WTC11 (cell line): ENCODE measurements at regions not wholly inside any gene's neighbourhood (a gene's known extent, or its start where the extent isn't known, plus 50 kb on each side); places are given as distances from the start of the nearest gene placed in this dataset.

ENCODE experiments used
- ATAC-seq: fragments of 200-7000 bp; cut with Tn5 transposase; 2 replicates; pipeline ENCODE4 v1.10.0; 2021; ENCODE audit warnings: mild to moderate bottlenecking, moderate library complexity
- CTCF ChIA-PET: fragments of 300-600 bp; sonication (Branson Sonifier 250); formaldehyde crosslinking; loops from one replicate; lab custom pipeline; 2021; ENCODE audit warnings: antibody characterized with exemption; lab: Charles Lee
- POLR2A ChIA-PET: fragments of 350-600 bp; sonication (Branson Sonifier 250); formaldehyde crosslinking; loops from one replicate; lab custom pipeline; 2021; ENCODE audit warnings: antibody characterized with exemption; lab: Charles Lee
- DNase-seq: peaks from one replicate; pipeline ENCODE4 v3.0.0; 2021; ENCODE audit warnings: low spot score
- H3K27ac Mint-ChIP-seq: 2 replicates; pipeline ENCODE4 v1.8.0; 2021; ENCODE audit warnings: mixed read lengths
- H3K27me3 Mint-ChIP-seq: 2 replicates; pipeline ENCODE4 v1.8.0; 2021; ENCODE audit warnings: low read depth, mild to moderate bottlenecking, moderate library complexity, mixed read lengths
- H3K36me3 Mint-ChIP-seq: 2 replicates; pipeline ENCODE4 v1.8.0; 2021; ENCODE audit warnings: mixed read lengths
- H3K4me1 Mint-ChIP-seq: 2 replicates; pipeline ENCODE4 v1.8.0; 2022; ENCODE audit warnings: mixed read lengths
- H3K4me3 Mint-ChIP-seq: 2 replicates; pipeline ENCODE4 v1.8.0; 2021; ENCODE audit warnings: mild to moderate bottlenecking, moderate library complexity, mixed read lengths
- H3K9me3 Mint-ChIP-seq: 2 replicates; pipeline ENCODE4 v1.8.0; 2021; ENCODE audit warnings: mixed read lengths
- AR ChIP-seq: fragments of 250-450 bp; sonication (Bioruptor Pico); IDR thresholded peaks from 2 replicates; pipeline ENCODE4 v1.9.0; 2021; ENCODE audit warnings: mild to moderate bottlenecking
- CBFB ChIP-seq: sonication (generic); formaldehyde crosslinking; IDR thresholded peaks from 2 replicates; pipeline ENCODE4 v1.8.1; 2022; ENCODE audit warnings: mild to moderate bottlenecking, low read depth, missing genetic modification reagents
- CREB1 ChIP-seq: sonication (generic); formaldehyde crosslinking; IDR thresholded peaks from 2 replicates; pipeline ENCODE4 v1.8.0; 2023; ENCODE audit warnings: mild to moderate bottlenecking, missing genetic modification reagents
- CREM ChIP-seq: sonication (generic); formaldehyde crosslinking; IDR thresholded peaks from 2 replicates; pipeline ENCODE4 v1.8.1; 2022; ENCODE audit warnings: mild to moderate bottlenecking, missing genetic modification reagents, moderate library complexity
- ELF4 ChIP-seq: sonication (generic); formaldehyde crosslinking; IDR thresholded peaks from 2 replicates; pipeline ENCODE4 v1.8.1; 2022; ENCODE audit warnings: low read depth, mild to moderate bottlenecking, moderate library complexity, missing genetic modification reagents
- FOXK1 ChIP-seq: sonication (generic); formaldehyde crosslinking; IDR thresholded peaks from 2 replicates; pipeline ENCODE4 v1.8.0; 2022; ENCODE audit warnings: mild to moderate bottlenecking, moderate library complexity, missing genetic modification reagents
- IRF1 ChIP-seq: sonication (generic); formaldehyde crosslinking; IDR thresholded peaks from 2 replicates; pipeline ENCODE4 v1.8.0; 2023; ENCODE audit warnings: missing genetic modification reagents
- KAT7 ChIP-seq: sonication (generic); formaldehyde crosslinking; IDR thresholded peaks from 2 replicates; pipeline ENCODE4 v1.8.1; 2023; ENCODE audit warnings: missing genetic modification reagents, mild to moderate bottlenecking, borderline replicate concordance
- NFATC4 ChIP-seq: fragments of 250-450 bp; sonication (Bioruptor Pico); IDR thresholded peaks from 2 replicates; pipeline ENCODE4 v1.9.0; 2021; ENCODE audit warnings: mild to moderate bottlenecking
- NFE2L1 ChIP-seq: sonication (generic); formaldehyde crosslinking; IDR thresholded peaks from 2 replicates; pipeline ENCODE4 v1.8.1; 2023; ENCODE audit warnings: missing genetic modification reagents
- NFYB ChIP-seq: sonication (generic); formaldehyde crosslinking; conservative IDR thresholded peaks from 2 replicates; pipeline ENCODE4 v1.8.0; 2022; ENCODE audit warnings: low read depth, missing genetic modification reagents
- NR1H2 ChIP-seq: sonication (generic); formaldehyde crosslinking; IDR thresholded peaks from 2 replicates; pipeline ENCODE4 v1.9.0; 2021; ENCODE audit warnings: mild to moderate bottlenecking, moderate library complexity, missing genetic modification reagents
- STAT6 ChIP-seq: sonication (generic); formaldehyde crosslinking; conservative IDR thresholded peaks from 2 replicates; pipeline ENCODE4 v1.8.1; 2023; ENCODE audit warnings: mild to moderate bottlenecking, low read depth, missing genetic modification reagents, moderate library complexity
- TEAD1 ChIP-seq: sonication (generic); formaldehyde crosslinking; IDR thresholded peaks from 2 replicates; pipeline ENCODE4 v1.8.0; 2022; ENCODE audit warnings: mild to moderate bottlenecking, missing genetic modification reagents
- TP53 ChIP-seq: sonication (generic); formaldehyde crosslinking; IDR thresholded peaks from 2 replicates; pipeline ENCODE4 v1.8.1; 2023; ENCODE audit warnings: mild to moderate bottlenecking, missing genetic modification reagents
- ZBTB21 ChIP-seq: sonication (generic); formaldehyde crosslinking; IDR thresholded peaks from 2 replicates; pipeline ENCODE4 v1.8.1; 2023; ENCODE audit warnings: mild to moderate bottlenecking, missing genetic modification reagents, borderline replicate concordance
- ZNF138 ChIP-seq: sonication (generic); formaldehyde crosslinking; conservative IDR thresholded peaks from 2 replicates; pipeline ENCODE4 v1.8.1; 2022; ENCODE audit warnings: mild to moderate bottlenecking, moderate library complexity, missing genetic modification reagents
- ZNF219 ChIP-seq: sonication (generic); formaldehyde crosslinking; IDR thresholded peaks from 2 replicates; pipeline ENCODE4 v1.8.0; 2023; ENCODE audit warnings: missing genetic modification reagents, mild to moderate bottlenecking, borderline replicate concordance
- ZNF317 ChIP-seq: sonication (generic); formaldehyde crosslinking; IDR thresholded peaks from 2 replicates; pipeline ENCODE4 v1.8.1; 2023; ENCODE audit warnings: low read depth, mild to moderate bottlenecking, moderate library complexity, missing genetic modification reagents, borderline replicate concordance
- ZNF425 ChIP-seq: fragments of 250-450 bp; sonication (Bioruptor Pico); conservative IDR thresholded peaks from 2 replicates; pipeline ENCODE4 v1.9.0; 2021; ENCODE audit warnings: mild to moderate bottlenecking
- TF ChIP-seq, protein P1 (sequence below): sonication (generic); formaldehyde crosslinking; IDR thresholded peaks from 2 replicates; pipeline ENCODE4 v1.8.1; 2023; ENCODE audit warnings: mild to moderate bottlenecking, missing genetic modification reagents
- TF ChIP-seq, protein P2 (sequence below): sonication (generic); formaldehyde crosslinking; IDR thresholded peaks from 2 replicates; pipeline ENCODE4 v1.8.1; 2022; ENCODE audit warnings: mild to moderate bottlenecking, moderate library complexity, missing genetic modification reagents

DNA sequence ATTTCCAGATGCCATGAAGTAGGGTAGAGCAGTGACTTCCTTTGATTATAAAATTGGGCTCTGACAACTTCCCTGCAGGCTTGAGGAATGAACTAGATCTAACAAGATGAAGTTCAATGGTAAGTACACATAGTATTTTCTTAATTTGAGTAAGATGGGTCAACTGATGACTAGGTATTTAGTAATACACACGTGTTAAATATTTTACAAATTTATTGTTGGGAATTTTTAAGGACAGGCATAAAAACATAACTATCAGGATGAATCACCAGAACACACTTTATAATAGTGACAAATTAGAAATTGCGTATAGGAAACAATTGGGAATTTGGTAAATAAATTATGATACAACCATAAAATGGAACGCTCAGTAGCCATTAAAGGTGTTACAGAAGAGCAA lies 762.4 kb upstream of the SLC35B3 start:
- Mint-ChIP-seq H3K9me3 (no peaks in the 10 kb centered on the region), H3K4me1 (peaks cover 16% of the 10 kb centered on the region), H3K27ac (no peak overlapping the region), H3K36me3 (no peaks in the 10 kb centered on the region), H3K4me3 (no peak overlapping the region), H3K27me3 (no peaks in the 10 kb centered on the region)
- DNase-seq (no peak), ATAC-seq (no peak)
- ChIA-PET CTCF (no interaction called here), POLR2A (no interaction called here)
- TF ChIP-seq CREM (CRISPR knock-in tag) (no peak), ZNF317 (CRISPR knock-in tag) (no peak), IRF1 (no peak), KAT7 (no peak), AR (no peak), ZNF425 (CRISPR knock-in tag) (no peak), CREB1 (no peak), ZNF219 (no peak), ZNF138 (CRISPR knock-in tag) (no peak), NFYB (CRISPR knock-in tag) (no peak), STAT6 (CRISPR knock-in tag) (no peak), TP53 (CRISPR knock-in tag) (no peak), NFE2L1 (CRISPR knock-in tag) (no peak), NR1H2 (CRISPR knock-in tag) (no peak), ZBTB21 (CRISPR knock-in tag) (no peak)
- TF ChIP-seq, protein P1, sequence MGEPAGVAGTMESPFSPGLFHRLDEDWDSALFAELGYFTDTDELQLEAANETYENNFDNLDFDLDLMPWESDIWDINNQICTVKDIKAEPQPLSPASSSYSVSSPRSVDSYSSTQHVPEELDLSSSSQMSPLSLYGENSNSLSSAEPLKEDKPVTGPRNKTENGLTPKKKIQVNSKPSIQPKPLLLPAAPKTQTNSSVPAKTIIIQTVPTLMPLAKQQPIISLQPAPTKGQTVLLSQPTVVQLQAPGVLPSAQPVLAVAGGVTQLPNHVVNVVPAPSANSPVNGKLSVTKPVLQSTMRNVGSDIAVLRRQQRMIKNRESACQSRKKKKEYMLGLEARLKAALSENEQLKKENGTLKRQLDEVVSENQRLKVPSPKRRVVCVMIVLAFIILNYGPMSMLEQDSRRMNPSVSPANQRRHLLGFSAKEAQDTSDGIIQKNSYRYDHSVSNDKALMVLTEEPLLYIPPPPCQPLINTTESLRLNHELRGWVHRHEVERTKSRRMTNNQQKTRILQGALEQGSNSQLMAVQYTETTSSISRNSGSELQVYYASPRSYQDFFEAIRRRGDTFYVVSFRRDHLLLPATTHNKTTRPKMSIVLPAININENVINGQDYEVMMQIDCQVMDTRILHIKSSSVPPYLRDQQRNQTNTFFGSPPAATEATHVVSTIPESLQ (CRISPR knock-in tag), result no peak

DNA sequence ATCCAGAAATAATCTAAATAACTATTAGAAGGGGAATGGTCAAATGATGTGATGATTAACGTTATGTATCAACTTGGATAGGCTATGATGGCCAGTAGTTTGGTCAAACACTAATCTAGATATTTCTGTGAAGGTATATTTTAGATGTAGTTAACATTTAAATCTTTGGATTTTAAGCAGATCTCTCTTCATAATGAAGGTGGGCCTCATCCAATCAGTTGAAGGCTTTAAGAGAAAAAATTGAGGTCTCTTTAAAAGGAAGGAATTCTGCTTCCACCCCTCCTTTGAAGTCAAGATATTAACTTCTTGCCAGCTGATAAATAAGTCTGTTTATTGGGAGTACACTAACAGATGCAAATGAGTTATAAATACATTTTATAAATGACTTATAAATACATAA lies 760.0 kb upstream of the SLC35B3 start:
- Mint-ChIP-seq H3K4me1 (peaks cover 8% of the 10 kb centered on the region), H3K27me3 (no peaks in the 10 kb centered on the region), H3K9me3 (no peaks in the 10 kb centered on the region), H3K4me3 (no peak overlapping the region), H3K27ac (no peak overlapping the region), H3K36me3 (no peaks in the 10 kb centered on the region)
- DNase-seq, result no peak
- POLR2A ChIA-PET, result no interaction called here
- CTCF ChIA-PET, result no interaction called here
- no peak for ATAC-seq
- TF ChIP-seq CBFB (no peak), TEAD1 (CRISPR knock-in tag) (no peak), NFATC4 (CRISPR knock-in tag) (no peak), FOXK1 (no peak), ZNF425 (CRISPR knock-in tag) (no peak), ELF4 (no peak)
- TF ChIP-seq, protein P2, sequence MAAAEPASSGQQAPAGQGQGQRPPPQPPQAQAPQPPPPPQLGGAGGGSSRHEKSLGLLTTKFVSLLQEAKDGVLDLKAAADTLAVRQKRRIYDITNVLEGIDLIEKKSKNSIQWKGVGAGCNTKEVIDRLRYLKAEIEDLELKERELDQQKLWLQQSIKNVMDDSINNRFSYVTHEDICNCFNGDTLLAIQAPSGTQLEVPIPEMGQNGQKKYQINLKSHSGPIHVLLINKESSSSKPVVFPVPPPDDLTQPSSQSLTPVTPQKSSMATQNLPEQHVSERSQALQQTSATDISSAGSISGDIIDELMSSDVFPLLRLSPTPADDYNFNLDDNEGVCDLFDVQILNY, result no peak
